Common myeloid progenitor, CD34-positive (primary cell): ENCODE measurements at regions not wholly inside any gene's neighbourhood (a gene's known extent, or its start where the extent isn't known, plus 50 kb on each side); places are given as distances from the start of the nearest gene placed in this dataset.

Experiments used
- CTCF ChIA-PET: fragments of 350-600 bp; sonication (Branson Sonifier 250); formaldehyde crosslinking; loops from one replicate; lab custom pipeline; 2021; ENCODE audit warnings: antibody characterized with exemption; lab: Charles Lee
- POLR2A ChIA-PET: fragments of 350-600 bp; sonication (Branson Sonifier 250); formaldehyde crosslinking; loops from one replicate; lab custom pipeline; 2021; ENCODE audit warnings: antibody characterized with exemption; lab: Charles Lee
- DNase-seq, 3 donors: peaks; one replicate each; pipeline versions ENCODE4 v3.0.0 to v3.0.0-alpha.2; 2013
- H3K27ac ChIP-seq, 2 experiments: 1 replicate in 1 of 2; 2 replicates in 1 of 2; pipeline ENCODE4 v1.7.0; 2013; ENCODE audit warnings: inconsistent platforms in 2 of 2, low read length in 2 of 2, mild to moderate bottlenecking in 2 of 2, low read depth in 1 of 2, moderate library complexity in 1 of 2; ENCODE audit not compliant: severe bottlenecking in 2 of 2, insufficient read depth in 1 of 2, poor library complexity in 1 of 2
- H3K27me3 ChIP-seq, 5 experiments: replicated peaks in 2 of 5; 1 replicate in 3 of 5; 2 replicates in 2 of 5; pipeline versions ENCODE4 v1.6.1 to v1.7.0; 2013; ENCODE audit warnings: low read length in 4 of 5, mild to moderate bottlenecking in 2 of 5, moderate library complexity in 2 of 5, inconsistent platforms in 1 of 5; ENCODE audit not compliant: insufficient read depth in 5 of 5, control insufficient read depth in 4 of 5
- H3K36me3 ChIP-seq, 4 experiments: 1 replicate in 2 of 4; 2 replicates in 2 of 4; pipeline versions ENCODE4 v1.6.1 to v1.7.0; 2013; ENCODE audit warnings: low read length in 3 of 4, control low read depth in 1 of 4, mild to moderate bottlenecking in 1 of 4; ENCODE audit not compliant: control insufficient read depth in 4 of 4, insufficient read depth in 4 of 4
- H3K4me1 ChIP-seq, 4 experiments: 1 replicate in 3 of 4; 2 replicates in 1 of 4; pipeline versions ENCODE4 v1.6.1 to v1.7.1; 2013; ENCODE audit warnings: low read length in 3 of 4, mild to moderate bottlenecking in 3 of 4, control low read depth in 1 of 4, inconsistent platforms in 1 of 4, moderate library complexity in 1 of 4; ENCODE audit not compliant: control insufficient read depth in 4 of 4, insufficient read depth in 4 of 4; ENCODE audit errors: control extremely low read depth in 1 of 4
- H3K4me3 ChIP-seq, 7 experiments: 1 replicate in 4 of 7; 2 replicates in 3 of 7; pipeline versions ENCODE4 v1.5.1 to v1.7.0; 2013; ENCODE audit warnings: mild to moderate bottlenecking in 7 of 7, low read length in 6 of 7, moderate library complexity in 6 of 7, inconsistent platforms in 2 of 7, low read depth in 2 of 7, control low read depth in 1 of 7; ENCODE audit not compliant: insufficient read depth in 4 of 7, control insufficient read depth in 1 of 7; ENCODE audit errors: extremely low read depth in 1 of 7
- H3K9me3 ChIP-seq, 5 experiments: 1 replicate in 4 of 5; 2 replicates in 1 of 5; pipeline versions ENCODE4 v1.6.1 to v1.7.1; 2013; ENCODE audit warnings: low read length in 4 of 5, mild to moderate bottlenecking in 2 of 5, inconsistent platforms in 1 of 5, low read depth in 1 of 5, moderate library complexity in 1 of 5; ENCODE audit not compliant: control insufficient read depth in 4 of 5, insufficient read depth in 2 of 5; ENCODE audit errors: control extremely low read depth in 1 of 5
- WGBS: methylation state at CpG from one replicate; pipeline ENCODE4 v1.1.5; 2013; ENCODE audit not compliant: insufficient coverage; 5-methylcytosine and 5-hydroxymethylcytosine counted together

DNA sequence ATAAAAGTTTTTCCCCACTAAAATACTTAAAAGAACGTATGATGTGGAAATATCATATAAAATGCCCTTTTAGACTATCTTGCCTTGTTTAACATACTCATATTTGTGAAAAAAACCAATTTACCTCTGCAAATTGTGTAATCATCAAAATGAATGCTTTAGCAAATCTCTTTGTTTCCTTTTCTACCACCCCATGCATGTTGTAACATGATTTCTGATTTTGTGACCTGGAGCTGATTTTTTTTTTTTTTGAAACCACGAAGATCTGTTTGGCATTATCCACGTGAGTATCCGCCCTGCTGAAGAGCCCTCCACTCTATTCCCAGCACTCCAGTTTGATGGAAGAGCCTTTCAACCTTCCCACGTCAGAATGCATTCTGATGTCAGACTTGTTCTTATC lies 245.8 kb upstream of the NBEA start:
- Histone ChIP-seq H3K27me3 (no peaks in the 10 kb centered on the region), H3K27ac (no peak overlapping the region), H3K4me1 (no peaks in the 10 kb centered on the region), H3K36me3 (no peaks in the 10 kb centered on the region), H3K4me3 (no peak overlapping the region), H3K9me3 (no peaks in the 10 kb centered on the region)
- ChIA-PET CTCF (no interaction called here), POLR2A (no interaction called here)
- no peak for DNase-seq
- WGBS, result 92% methylated on average over 4 of the region's 5 CpGs

DNA sequence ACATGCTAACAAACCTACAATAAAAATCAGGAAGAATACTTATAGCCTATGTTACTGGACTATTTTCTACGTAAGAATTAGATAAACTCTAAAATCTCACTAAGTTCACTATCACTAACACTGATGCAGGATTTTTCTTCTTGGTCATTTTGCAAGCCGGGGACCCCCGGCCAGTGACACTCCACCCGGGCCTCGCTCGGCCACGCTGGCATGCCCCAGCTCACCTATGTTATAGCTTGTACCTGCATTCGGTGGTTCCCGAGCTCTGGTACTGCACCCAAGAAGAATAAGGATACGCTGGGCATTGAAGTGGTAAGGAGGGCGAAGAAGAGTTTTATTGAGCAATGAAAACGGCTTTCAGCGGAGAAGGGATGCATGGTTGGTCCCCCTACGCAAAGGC lies 245.3 kb upstream of the NBEA start:
- Histone ChIP-seq H3K27ac (no peak overlapping the region), H3K4me1 (no peaks in the 10 kb centered on the region), H3K36me3 (no peaks in the 10 kb centered on the region), H3K9me3 (no peaks in the 10 kb centered on the region), H3K27me3 (no peaks in the 10 kb centered on the region), H3K4me3 (no peak overlapping the region)
- 93% methylated on average over 12 of the region's 14 CpGs for WGBS
- CTCF ChIA-PET, result no interaction called here
- no peak for DNase-seq
- POLR2A ChIA-PET, result no interaction called here

DNA sequence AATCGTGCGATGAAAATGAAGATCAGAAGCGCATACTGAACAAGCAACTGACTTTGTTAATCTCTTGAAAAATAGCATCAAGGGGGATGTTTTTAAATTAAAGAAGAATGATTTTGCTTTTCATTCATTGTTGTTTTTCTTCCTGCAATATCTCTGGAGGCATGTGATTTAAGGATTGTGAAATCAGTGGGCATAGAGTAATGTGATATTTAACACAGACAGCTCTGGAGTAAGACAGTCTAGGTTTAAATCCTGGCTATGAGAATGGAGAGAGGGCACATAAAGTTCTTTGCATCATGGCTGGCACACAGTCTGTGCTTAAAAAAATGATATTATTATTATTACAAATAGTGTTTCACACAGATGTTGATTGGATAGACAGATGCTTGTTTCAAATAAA lies 243.1 kb upstream of the NBEA start:
- WGBS, result 100% methylated on average over 3 of the region's 3 CpGs
- H3K9me3 ChIP-seq, result no peaks in the 10 kb centered on the region
- no peaks in the 10 kb centered on the region for H3K27me3 ChIP-seq
- no peaks in the 10 kb centered on the region for H3K36me3 ChIP-seq
- H3K4me3 ChIP-seq, result no peak overlapping the region
- H3K27ac ChIP-seq, result no peak overlapping the region
- ChIA-PET CTCF (no interaction called here), POLR2A (no interaction called here)
- no peaks in the 10 kb centered on the region for H3K4me1 ChIP-seq
- DNase-seq, result no peak

DNA sequence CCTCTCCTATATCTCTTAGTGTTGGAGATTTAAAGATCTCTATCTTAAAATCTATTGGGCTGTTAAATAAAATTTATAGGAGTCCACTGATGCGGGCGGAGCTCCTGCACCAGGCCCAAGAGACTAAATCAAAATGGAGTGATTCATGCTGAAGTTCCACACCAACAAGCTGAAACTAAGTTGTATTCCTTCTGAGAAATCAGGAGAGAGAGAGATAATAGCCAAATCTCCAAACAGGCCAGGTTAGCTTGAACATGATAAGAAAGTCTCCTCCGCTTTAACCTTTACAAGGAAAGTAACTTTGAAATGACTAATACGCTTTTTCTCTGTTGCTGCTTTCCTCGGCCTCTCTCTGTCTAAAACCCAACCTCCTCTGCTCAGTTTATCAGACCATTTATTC lies 241.9 kb upstream of the NBEA start:
- CTCF ChIA-PET, result no interaction called here

DNA sequence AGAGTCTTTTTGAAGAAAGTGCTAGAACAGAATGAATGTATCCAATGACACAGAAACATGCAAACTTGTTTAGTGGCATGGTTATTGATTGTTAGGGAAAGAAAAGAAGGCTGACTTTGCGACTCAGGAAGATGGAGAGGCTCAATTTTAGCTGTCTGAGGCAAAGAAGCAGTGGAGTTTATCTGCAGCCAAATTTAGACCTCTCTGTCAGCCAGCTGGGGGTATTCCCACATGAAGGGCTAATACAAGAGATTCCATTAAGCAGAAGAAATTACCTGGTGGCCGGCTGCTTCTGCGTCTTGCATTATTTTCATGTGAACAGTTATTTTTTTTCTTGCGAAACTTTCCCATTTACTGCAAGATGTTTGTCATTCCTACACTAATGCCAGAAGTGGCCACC lies 240.2 kb upstream of the NBEA start:
- ChIA-PET CTCF (no interaction called here), POLR2A (no interaction called here)
- no peak overlapping the region for H3K4me3 ChIP-seq
- 93% methylated on average over 3 of the region's 4 CpGs for WGBS
- no peak overlapping the region for H3K27ac ChIP-seq
- H3K4me1 ChIP-seq, result no peaks in the 10 kb centered on the region
- DNase-seq, result no peak
- H3K27me3 ChIP-seq, result no peaks in the 10 kb centered on the region
- H3K9me3 ChIP-seq, result no peaks in the 10 kb centered on the region
- H3K36me3 ChIP-seq, result no peaks in the 10 kb centered on the region

More for the DNA sequence above, 241.9 kb upstream of the NBEA start:
- POLR2A ChIA-PET, result no interaction called here
- Histone ChIP-seq H3K27ac (no peak overlapping the region), H3K36me3 (no peaks in the 10 kb centered on the region), H3K4me3 (no peak overlapping the region), H3K4me1 (no peaks in the 10 kb centered on the region), H3K27me3 (no peaks in the 10 kb centered on the region), H3K9me3 (no peaks in the 10 kb centered on the region)
- no peak for DNase-seq
- no CpG with 5 or more reads among the region's 5 CpGs for WGBS

DNA sequence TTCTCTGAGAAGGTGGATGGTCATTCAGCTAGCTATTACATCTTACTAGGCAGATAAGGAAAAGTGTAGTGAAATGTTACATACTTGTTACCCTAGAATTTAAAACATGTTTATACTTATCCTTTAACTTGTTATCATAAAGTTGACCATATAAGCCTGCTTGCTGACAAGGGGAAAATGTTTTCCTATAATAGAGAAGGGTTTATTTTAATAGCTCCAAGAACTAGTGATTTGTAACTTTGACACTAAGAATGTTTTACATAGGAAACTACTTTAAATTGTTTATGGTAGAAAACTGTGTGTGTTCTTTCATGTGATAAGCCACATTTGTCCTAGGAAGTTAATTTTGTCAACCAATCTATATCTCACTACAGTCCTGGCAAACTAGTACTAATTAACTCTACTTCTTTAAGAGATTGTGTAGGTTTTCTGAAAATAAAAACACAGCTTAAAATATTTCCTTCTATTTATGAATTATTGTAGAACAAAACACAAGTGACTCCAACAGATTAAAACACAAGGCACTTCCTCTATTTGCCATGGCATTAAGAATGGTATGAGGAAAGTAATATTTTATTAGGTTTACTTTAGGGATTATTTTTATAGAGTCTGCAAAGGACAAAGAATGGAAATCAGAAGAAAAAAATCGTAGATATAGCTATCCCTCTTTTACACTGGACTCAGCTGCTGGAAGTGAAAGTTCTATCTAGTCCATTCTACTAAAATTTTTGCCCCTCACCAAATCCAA lies 233.3 kb upstream of the NBEA start:
- Histone ChIP-seq H3K4me1 (no peaks in the 10 kb centered on the region), H3K4me3 (no peak overlapping the region), H3K27me3 (no peaks in the 10 kb centered on the region), H3K36me3 (no peaks in the 10 kb centered on the region), H3K9me3 (no peaks in the 10 kb centered on the region), H3K27ac (no peak overlapping the region)
- POLR2A ChIA-PET, result no interaction called here
- WGBS, result no CpG with 5 or more reads among the region's 1 CpG
- CTCF ChIA-PET, result no interaction called here
- no peak for DNase-seq

DNA sequence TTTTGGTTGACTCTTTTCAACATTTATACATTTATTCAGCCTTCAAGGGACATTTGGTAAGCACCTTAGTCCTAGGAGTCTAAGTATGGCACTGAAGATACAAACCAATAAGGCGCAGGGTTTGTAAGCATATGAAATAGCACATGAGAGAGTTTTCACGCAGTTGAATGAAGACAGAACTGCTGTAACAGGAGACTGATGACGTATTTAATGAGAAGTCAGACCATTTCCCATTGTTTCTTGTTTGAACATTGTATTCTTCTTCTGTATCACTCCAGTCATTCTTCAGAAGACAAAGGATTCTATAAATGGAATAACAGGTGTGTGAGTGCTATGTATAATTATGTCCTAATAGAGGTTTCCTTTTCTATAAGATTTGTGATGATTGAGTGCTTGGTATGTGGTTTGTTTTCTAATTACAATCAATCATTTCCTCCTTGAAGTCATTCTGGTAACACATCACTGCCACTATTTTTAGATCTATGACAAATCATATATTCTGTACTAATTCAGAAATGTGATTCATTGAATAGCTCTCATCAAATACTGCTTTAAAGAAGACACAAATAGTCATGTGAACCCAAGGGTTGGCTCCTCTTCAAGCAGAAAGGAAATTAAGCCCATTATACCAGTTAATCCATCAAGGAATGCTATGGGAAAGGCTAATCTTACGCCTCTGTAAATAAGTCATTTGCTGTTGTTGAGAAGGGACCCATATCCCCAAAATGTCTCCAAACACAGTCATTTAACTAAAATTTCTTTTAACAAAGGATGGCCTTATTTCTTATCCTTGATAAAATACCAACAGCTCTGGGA lies 222.8 kb upstream of the NBEA start:
- DNase-seq, result no peak

More for the DNA sequence above, 222.8 kb upstream of the NBEA start:
- Histone ChIP-seq H3K27ac (no peak overlapping the region), H3K9me3 (no peaks in the 10 kb centered on the region), H3K36me3 (no peaks in the 10 kb centered on the region), H3K27me3 (no peaks in the 10 kb centered on the region), H3K4me1 (no peaks in the 10 kb centered on the region), H3K4me3 (no peak overlapping the region)
- WGBS, result 94% methylated on average over 3 of the region's 4 CpGs
- ChIA-PET CTCF (no interaction called here), POLR2A (no interaction called here)
